ENCODE measurements at regions not wholly inside any gene's neighbourhood (a gene's known extent, or its start where the extent isn't known, plus 50 kb on each side); places are given as distances from the start of the nearest gene placed in this dataset.

DNA sequence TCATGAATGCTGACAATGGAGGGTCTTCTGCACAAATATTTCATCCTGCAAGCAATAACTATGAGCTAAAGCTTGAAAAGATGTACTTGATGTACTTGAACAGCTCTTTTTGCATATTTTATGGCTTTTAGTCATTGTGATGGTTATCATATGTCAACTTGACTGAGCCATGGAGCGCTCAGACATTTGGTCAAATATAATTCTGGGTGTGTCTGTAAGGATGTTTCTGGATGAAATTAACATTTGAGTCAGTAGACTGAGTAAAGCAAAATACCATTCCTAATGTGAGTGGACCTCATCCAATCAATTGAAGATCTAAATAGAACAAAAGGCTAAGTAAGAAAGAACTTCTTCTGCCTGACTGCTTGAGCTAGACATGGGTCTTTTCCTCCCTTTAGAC, 509.0 kb downstream of the BCL11A start:
- TF ChIP-seq, protein P1, sequence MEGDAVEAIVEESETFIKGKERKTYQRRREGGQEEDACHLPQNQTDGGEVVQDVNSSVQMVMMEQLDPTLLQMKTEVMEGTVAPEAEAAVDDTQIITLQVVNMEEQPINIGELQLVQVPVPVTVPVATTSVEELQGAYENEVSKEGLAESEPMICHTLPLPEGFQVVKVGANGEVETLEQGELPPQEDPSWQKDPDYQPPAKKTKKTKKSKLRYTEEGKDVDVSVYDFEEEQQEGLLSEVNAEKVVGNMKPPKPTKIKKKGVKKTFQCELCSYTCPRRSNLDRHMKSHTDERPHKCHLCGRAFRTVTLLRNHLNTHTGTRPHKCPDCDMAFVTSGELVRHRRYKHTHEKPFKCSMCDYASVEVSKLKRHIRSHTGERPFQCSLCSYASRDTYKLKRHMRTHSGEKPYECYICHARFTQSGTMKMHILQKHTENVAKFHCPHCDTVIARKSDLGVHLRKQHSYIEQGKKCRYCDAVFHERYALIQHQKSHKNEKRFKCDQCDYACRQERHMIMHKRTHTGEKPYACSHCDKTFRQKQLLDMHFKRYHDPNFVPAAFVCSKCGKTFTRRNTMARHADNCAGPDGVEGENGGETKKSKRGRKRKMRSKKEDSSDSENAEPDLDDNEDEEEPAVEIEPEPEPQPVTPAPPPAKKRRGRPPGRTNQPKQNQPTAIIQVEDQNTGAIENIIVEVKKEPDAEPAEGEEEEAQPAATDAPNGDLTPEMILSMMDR (IDR thresholded peaks at IDR 0.05): no peak
- Mint-ChIP-seq H3K4me3 (no peak overlapping the region), H3K27me3 (ENCODE audit: insufficient read depth) (no peaks in the 10 kb centered on the region), H3K4me1 (ENCODE audit: low read depth) (no peaks in the 10 kb centered on the region), H3K9me3 (peaks cover 21% of the 10 kb centered on the region), H3K36me3 (ENCODE audit: low read depth) (0 out of 2 replicates have a peak, but pooled peaks cover 4% of the 10 kb centered on the region), H3K27ac (no peak overlapping the region)
- DNase-seq: no peak

DNA sequence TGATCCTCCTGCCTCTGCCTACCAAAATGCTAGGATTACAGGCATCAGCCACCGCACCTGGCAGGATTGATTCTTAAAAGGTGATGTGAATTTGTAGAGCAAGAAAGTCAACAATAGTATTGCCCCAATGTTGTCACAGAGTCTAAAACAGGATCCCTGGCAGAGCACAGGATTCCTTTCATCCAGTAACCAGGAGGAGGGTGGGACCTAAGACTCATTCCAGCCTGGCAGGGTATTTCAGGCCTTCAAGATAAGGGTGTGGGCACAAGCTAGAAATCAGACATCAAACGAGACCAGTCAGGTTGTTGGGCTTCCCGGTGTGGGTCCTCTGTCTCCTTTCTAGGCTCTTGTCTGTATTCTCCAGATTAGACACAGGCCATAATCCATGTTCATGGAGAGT, 511.4 kb downstream of the BCL11A start:
- H3K27me3 Mint-ChIP-seq (ENCODE audit: insufficient read depth): no peaks in the 10 kb centered on the region
- H3K4me3 Mint-ChIP-seq: no peak overlapping the region
- H3K9me3 Mint-ChIP-seq: peaks cover 31% of the 10 kb centered on the region
- no peak for DNase-seq
- TF ChIP-seq, protein P1 (IDR thresholded peaks at IDR 0.05): no peak
- no peak overlapping the region for H3K27ac Mint-ChIP-seq
- no peaks in the 10 kb centered on the region for H3K36me3 Mint-ChIP-seq (ENCODE audit: low read depth)
- H3K4me1 Mint-ChIP-seq (ENCODE audit: low read depth): no peaks in the 10 kb centered on the region

DNA sequence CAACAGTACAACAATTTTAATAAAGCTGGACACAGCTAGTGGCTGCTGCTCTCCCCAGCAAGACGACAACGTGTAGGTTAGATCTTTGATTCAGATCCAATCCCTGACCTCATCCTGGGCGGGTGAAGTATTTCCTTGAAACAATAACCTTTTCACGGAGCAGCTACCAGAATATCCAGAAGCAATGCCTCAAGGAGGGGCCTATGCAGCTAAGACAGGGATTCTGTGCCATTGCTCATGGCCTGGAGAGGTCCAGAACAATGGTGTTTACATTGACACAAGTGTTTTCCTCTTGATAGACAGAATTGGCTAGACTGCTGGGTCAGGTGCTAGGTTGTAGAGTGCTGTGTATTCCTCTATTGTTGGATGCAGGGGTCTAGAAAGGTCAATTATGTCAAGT, 520.1 kb downstream of the BCL11A start:
- TF ChIP-seq, protein P1 (IDR thresholded peaks at IDR 0.05): no peak
- no peak for DNase-seq
- Mint-ChIP-seq H3K4me3 (no peak overlapping the region), H3K27ac (no peak overlapping the region), H3K9me3 (peaks cover 70% of the 10 kb centered on the region), H3K36me3 (ENCODE audit: low read depth) (no peaks in the 10 kb centered on the region), H3K27me3 (ENCODE audit: insufficient read depth) (peaks cover 2% of the 10 kb centered on the region; the same call in 1 of the 2 replicates), H3K4me1 (ENCODE audit: low read depth) (no peaks in the 10 kb centered on the region)

DNA sequence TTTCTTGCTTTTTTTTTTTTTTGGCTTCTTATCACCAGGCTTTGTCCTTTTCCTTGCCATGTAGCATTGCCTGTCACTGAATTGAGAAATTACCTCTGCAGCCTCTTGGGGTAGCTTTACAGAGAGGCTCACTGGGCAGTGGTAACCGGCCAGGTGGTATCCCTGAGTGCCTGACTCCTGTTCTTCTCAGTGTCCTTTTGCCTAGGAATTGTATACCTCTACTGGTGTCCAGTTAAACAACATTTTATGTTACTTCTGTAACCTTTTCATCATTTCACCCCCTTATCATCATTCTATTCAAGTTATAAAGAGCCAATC, 523.9 kb downstream of the BCL11A start:
- H3K27ac Mint-ChIP-seq: no peak overlapping the region
- DNase-seq: no peak
- H3K9me3 Mint-ChIP-seq: peaks cover 48% of the 10 kb centered on the region
- no peaks in the 10 kb centered on the region for H3K27me3 Mint-ChIP-seq (ENCODE audit: insufficient read depth)
- H3K4me1 Mint-ChIP-seq (ENCODE audit: low read depth): no peaks in the 10 kb centered on the region
- TF ChIP-seq, protein P1 (IDR thresholded peaks at IDR 0.05): no peak
- H3K36me3 Mint-ChIP-seq (ENCODE audit: low read depth): no peaks in the 10 kb centered on the region; the same call in 1 of the 2 replicates
- no peak overlapping the region for H3K4me3 Mint-ChIP-seq

DNA sequence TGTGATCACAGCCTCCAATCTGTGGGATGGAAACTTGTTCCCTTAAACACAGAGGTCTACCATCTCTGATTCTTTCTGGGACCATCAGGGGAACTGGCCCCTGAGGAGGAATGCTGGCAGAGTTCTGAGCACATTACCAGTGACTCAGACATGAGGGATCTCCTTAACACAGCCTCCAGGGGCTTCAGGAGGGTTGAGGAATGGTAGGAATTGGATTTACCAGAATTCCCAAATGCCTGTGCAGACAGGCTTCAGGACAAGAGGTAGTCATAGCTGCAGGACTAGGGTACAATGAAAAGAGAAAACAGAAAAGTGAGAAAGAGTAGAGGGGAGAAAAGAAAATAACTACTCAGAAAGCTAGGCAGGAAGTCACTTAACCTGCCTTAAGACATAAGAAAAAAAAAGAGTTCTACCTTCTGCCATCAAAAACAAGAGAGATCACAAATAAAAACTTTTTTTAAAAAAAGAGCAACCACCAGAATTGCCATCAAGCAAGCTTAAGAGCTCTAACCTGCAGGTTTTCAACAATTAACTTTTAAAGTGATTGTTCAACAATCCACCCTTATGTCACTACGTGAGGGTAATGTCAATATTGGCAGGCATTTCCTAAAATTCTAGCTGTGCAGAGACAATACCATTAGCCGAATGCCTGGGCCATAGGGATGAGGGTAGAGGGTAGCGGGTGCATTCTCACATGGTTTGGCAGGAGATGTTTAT, 524.4 kb downstream of the BCL11A start:
- TF ChIP-seq, protein P1 (IDR thresholded peaks at IDR 0.05): no peak
- H3K27ac Mint-ChIP-seq: no peak overlapping the region
- peaks cover 44% of the 10 kb centered on the region for H3K9me3 Mint-ChIP-seq
- no peak for DNase-seq
- no peak overlapping the region for H3K4me3 Mint-ChIP-seq
- no peaks in the 10 kb centered on the region for H3K27me3 Mint-ChIP-seq (ENCODE audit: insufficient read depth)
- no peaks in the 10 kb centered on the region; the same call in 1 of the 2 replicates for H3K36me3 Mint-ChIP-seq (ENCODE audit: low read depth)
- H3K4me1 Mint-ChIP-seq (ENCODE audit: low read depth): no peaks in the 10 kb centered on the region

All from HFFc6 (cell line).